Neural cell (in vitro differentiated cells): ENCODE measurements at regions not wholly inside any gene's neighbourhood (a gene's known extent, or its start where the extent isn't known, plus 50 kb on each side); places are given as distances from the start of the nearest gene placed in this dataset.

Experiments
- CTCF ChIP-seq: fragments of 450-650 bp; IDR thresholded peaks from 2 replicates; pipeline ENCODE4 v1.5.1; 2014; ENCODE audit warnings: antibody characterized with exemption, mild to moderate bottlenecking, moderate library complexity; ENCODE audit not compliant: poor library complexity, severe bottlenecking
- EP300 ChIP-seq: fragments of 450-650 bp; conservative IDR thresholded peaks from 2 replicates; pipeline ENCODE4 v1.6.1; 2014; ENCODE audit warnings: antibody characterized with exemption, mild to moderate bottlenecking, moderate library complexity; ENCODE audit not compliant: poor library complexity, severe bottlenecking
- EZH2 ChIP-seq: fragments of 200-600, 300-800 bp; shearing (Covaris generic), sonication (generic); IDR thresholded peaks from 2 replicates; pipeline ENCODE4 v1.6.1; 2014; ENCODE audit warnings: antibody characterized with exemption, low read length, borderline replicate concordance, mild to moderate bottlenecking; ENCODE audit not compliant: insufficient read depth, poor library complexity, severe bottlenecking
- MXI1 ChIP-seq: fragments of 450-650 bp; conservative IDR thresholded peaks from 2 replicates; pipeline ENCODE4 v1.6.1; 2014; ENCODE audit warnings: antibody characterized with exemption, mild to moderate bottlenecking; ENCODE audit not compliant: poor library complexity, severe bottlenecking
- POLR2AphosphoS5 ChIP-seq: IDR thresholded peaks from 2 replicates; pipeline ENCODE4 v1.6.1; 2012
- RAD21 ChIP-seq: fragments of 450-650 bp; conservative IDR thresholded peaks from 2 replicates; pipeline ENCODE4 v1.6.1; 2014; ENCODE audit warnings: antibody characterized with exemption, mild to moderate bottlenecking, moderate library complexity
- TAF1 ChIP-seq: IDR thresholded peaks from 2 replicates; pipeline ENCODE4 v1.6.1; 2012; ENCODE audit warnings: low read depth

GRCh38 chr3:153785901-153786300, 335.3 kb upstream of the ARHGEF26 start:
- TF ChIP-seq CTCF: no peak
- no peak for TF ChIP-seq MXI1
- TF ChIP-seq TAF1: no peak
- TF ChIP-seq EZH2: no peak
- TF ChIP-seq RAD21: no peak
- no peak for TF ChIP-seq EP300
- no peak for TF ChIP-seq POLR2AphosphoS5
